GM10266 (cell line): ENCODE measurements at regions not wholly inside any gene's neighbourhood (a gene's known extent, or its start where the extent isn't known, plus 50 kb on each side); places are given as distances from the start of the nearest gene placed in this dataset.

ENCODE experiments used
- DNase-seq: peaks from one replicate; pipeline ENCODE4 v3.0.0; 2012; ENCODE audit errors: extremely low spot score
- TF ChIP-seq, protein P1 (sequence below): IDR thresholded peaks from 2 replicates; pipeline ENCODE4 v1.5.1; 2012; ENCODE audit warnings: mild to moderate bottlenecking, low read depth; ENCODE audit not compliant: control insufficient read depth, insufficient read depth; ENCODE audit errors: missing control alignments

DNA sequence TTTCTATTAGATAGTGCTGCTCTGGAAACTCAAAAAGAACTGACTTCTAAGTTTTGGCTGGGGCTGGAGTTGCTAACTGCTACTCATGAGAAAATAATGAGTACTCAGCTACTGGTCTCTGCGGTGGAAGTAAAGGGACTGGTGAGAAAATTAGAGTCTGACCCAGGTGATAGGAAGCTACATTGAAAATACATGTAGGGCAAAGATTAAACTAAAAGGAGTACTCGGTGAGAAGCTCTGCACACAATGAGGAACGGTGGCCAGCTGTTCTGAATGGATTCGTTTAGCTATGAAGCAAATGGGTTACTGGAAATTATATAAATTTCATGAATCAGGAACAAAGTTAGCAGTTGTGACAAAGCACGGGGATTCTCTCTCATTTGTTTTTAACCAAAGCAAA, 512.9 kb upstream of the SGO1 start:
- TF ChIP-seq, protein P1, sequence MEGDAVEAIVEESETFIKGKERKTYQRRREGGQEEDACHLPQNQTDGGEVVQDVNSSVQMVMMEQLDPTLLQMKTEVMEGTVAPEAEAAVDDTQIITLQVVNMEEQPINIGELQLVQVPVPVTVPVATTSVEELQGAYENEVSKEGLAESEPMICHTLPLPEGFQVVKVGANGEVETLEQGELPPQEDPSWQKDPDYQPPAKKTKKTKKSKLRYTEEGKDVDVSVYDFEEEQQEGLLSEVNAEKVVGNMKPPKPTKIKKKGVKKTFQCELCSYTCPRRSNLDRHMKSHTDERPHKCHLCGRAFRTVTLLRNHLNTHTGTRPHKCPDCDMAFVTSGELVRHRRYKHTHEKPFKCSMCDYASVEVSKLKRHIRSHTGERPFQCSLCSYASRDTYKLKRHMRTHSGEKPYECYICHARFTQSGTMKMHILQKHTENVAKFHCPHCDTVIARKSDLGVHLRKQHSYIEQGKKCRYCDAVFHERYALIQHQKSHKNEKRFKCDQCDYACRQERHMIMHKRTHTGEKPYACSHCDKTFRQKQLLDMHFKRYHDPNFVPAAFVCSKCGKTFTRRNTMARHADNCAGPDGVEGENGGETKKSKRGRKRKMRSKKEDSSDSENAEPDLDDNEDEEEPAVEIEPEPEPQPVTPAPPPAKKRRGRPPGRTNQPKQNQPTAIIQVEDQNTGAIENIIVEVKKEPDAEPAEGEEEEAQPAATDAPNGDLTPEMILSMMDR: no peak
- DNase-seq: no peak

DNA sequence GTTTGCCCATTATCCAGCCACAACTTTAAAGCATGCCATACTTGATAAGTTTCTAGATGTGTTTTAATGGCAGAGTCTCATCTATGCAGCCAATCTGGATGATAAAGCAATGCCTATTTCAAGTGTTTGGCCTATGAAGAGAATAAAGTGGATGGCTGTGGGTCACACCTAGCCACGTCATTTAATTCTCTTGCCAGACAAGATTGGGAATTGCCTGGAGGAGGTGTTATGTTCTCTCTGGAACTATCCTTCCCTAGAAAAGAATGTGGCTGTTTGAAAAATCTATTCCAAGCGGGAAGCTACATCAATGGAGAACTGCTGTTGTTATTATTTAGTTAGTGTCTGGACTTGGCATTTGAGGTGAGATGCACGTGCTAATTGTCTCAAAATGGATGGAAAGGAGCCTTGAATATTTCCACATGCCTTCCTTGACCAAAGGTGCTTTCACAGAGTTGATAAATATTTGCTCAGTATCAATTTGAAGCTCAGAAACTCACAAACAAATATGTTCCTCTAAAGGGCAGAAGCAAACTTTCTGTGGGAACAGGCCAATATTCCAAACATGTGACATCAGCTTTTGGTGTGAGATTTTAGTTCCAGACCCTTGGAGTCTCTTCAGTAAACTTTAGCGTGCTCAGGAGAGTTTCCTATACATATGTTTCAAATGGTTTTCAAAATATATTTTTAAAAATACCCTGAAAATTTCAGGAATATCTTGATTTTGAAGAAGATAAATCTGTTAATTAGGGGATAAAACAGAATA, 510.6 kb upstream of the SGO1 start:
- no peak for DNase-seq
- TF ChIP-seq, protein P1: no peak

DNA sequence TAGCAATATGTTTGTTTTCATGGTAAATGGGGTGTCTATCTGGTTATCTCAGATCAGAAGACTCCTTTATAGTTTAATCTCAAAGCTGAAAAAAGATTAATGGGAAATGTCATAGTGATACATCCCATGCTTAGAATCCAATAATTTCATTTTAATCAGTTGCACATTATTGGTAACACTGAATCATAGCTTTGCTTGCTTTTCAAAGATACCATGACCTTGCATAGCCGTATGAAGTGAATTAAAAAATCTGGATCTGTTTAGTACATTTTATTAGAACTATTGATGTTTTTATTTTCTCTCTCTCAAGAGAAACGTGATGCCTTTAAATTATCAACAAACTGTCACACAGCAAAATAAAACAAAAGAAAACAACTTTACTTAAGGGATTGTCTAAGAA, 506.7 kb upstream of the SGO1 start:
- TF ChIP-seq, protein P1: no peak
- DNase-seq: no peak

DNA sequence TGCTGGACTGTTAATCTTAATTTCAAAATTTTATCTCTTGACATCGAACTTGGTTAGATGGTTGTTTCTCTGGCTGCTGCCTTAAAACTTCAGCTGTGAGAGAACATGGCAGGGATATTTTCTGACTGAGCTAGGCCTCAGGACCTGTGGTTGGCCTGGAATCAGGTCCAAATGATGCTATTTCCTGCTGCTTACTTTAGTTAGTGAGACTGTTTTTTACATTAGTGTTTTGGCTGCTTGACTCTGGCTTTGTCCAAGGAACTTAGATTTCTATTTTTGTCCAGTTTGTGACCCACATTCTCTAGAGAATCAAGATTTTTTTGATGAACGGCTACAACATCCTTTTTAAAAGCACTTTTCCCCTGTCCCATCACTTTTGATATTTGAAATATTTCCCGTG, 497.9 kb upstream of the SGO1 start:
- no peak for DNase-seq
- TF ChIP-seq, protein P1: no peak

DNA sequence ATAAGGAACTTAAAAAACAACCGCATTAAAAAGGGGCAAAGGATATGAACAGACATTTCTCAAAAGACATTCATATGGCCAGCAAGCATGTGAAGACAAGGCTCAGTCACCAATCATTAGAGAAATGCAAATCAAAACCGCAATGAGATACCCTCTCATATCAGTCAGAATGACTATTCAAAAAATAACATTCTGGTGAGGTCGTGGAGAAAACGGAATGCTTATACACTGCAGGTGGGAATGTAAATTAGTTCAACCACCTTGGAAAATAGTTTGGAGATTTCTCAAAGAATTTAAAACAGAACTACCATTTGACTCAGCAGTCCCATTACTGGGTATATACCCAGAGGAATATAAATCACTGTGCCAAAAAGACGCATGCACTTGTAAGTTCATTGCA, 496.6 kb upstream of the SGO1 start:
- TF ChIP-seq, protein P1: no peak
- DNase-seq: no peak

DNA sequence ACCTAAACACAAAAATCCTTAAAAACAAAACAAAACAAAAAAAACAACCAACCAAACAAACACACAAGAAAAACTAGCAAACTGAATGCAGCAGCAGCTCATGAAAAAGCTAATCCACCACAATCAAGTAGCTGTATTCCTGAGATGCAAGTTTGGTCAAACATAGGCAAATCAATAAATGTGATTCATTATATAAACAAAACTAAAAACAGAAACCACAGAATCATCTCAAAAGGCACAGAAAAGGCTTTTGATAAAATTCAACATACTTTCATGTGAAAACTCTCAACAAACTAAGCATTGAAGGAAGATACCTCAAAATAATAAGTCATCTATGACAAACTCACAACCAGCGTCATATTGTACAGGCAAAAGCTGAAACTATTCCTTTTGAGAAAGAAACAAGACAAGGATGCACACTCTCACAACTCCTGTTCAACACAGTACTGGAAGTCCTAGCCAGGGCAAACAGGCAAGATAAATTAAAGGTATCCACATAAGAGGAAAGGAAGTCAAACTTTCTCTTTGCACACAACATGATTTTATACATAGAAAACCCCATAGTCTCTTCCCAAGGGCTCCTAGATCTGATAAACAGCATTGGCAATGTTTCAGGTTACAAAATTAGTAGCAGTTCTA, 495.1 kb upstream of the SGO1 start:
- TF ChIP-seq, protein P1: no peak
- DNase-seq: no peak

DNA sequence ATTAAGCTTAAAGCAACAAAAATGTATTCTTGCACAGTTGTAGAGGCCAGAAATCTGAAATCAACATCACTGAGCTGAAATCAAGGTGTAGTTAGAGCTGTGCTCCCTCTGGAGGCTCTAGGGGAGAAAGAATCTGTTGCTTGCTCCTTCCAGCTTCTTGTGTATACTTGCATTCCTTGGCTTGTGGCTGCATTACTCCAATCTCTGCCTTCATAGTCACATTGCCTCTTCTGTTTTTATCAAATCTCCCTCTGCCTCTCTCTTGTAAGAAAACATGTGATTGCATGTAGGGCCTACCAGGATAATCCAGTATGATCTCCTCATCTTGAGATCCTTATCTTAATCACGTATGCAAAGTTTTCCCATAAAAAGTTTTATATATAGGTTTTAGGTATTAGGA, 487.9 kb upstream of the SGO1 start:
- TF ChIP-seq, protein P1: no peak
- DNase-seq: no peak
